Peyer's patch (tissue), 4 donors: ENCODE measurements at regions not wholly inside any gene's neighbourhood (a gene's known extent, or its start where the extent isn't known, plus 50 kb on each side); places are given as distances from the start of the nearest gene placed in this dataset.

Experiments
- DNase-seq, 3 donors: peaks; one replicate each; pipeline ENCODE4 v3.0.0-alpha.2; 2017 to 2019
- H3K27ac ChIP-seq, 4 donors: fragments of 200-600 bp; sonication (generic); one replicate each; pipeline ENCODE4 v1.5.1; 2016 to 2019
- H3K27me3 ChIP-seq, 2 donors: fragments of 200-600 bp; sonication (generic); one replicate each; pipeline ENCODE4 v1.5.1; 2019
- H3K36me3 ChIP-seq, 3 donors: fragments of 200-600 bp; sonication (generic); one replicate each; pipeline ENCODE4 v1.5.1; 2016 to 2019
- H3K4me1 ChIP-seq, 4 donors: fragments of 200-600 bp; sonication (generic); one replicate each; pipeline ENCODE4 v1.5.1; 2016 to 2019
- H3K4me3 ChIP-seq, 4 donors: fragments of 200-600 bp; sonication (generic); 1 replicate in 3 of 4; 2 replicates in 1 of 4; pipeline ENCODE4 v1.5.1; 2016 to 2019; ENCODE audit warnings: mild to moderate bottlenecking in 1 of 4
- H3K9me3 ChIP-seq, 4 donors: fragments of 200-600 bp; sonication (generic); one replicate each; pipeline ENCODE4 v1.5.1; 2016 to 2019; ENCODE audit warnings: mild to moderate bottlenecking in 1 of 4
- POLR2A ChIP-seq, 2 donors: fragments of 450-650 bp; IDR thresholded peaks; one replicate each; pipeline ENCODE4 v1.5.1; 2017; ENCODE audit warnings: antibody characterized with exemption in 2 of 2, mild to moderate bottlenecking in 2 of 2, moderate library complexity in 2 of 2
- TF ChIP-seq, protein P1 (sequence below), 6 experiments: fragments of 450-650 bp in 4 of 6; fragments of 200-600 bp in 2 of 6; sonication (generic) in 1 of 6; IDR thresholded peaks; one replicate each; pipeline ENCODE4 v1.5.1; 2017 to 2019; ENCODE audit warnings: antibody characterized with exemption in 6 of 6, mild to moderate bottlenecking in 3 of 6, moderate library complexity in 1 of 6

- H3K9me3 ChIP-seq: no peaks in the 10 kb centered on the region
- DNase-seq: no peak
These were observed 392.1 kb upstream of the NOX3 start for GRCh38 chr6:155847711-155848110.

DNA sequence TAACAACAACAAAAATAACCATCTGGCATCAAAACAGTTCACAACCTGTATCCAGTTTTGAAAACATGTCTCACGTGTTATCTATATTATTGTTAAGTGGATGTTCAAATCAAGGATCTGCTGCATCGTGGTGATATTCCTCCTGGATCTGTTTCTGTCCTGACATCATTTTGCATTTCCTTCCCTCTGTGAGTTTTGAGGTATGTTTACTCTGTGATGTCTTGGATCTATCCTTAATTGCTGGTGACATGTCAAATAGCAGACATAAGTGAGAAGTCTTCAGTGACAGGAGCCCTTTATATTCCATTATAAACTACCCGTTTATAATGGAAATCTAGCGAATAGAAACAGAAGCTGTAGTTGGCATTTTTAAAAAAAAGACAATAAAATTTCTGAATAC, 381.8 kb upstream of the NOX3 start:
- Histone ChIP-seq H3K27me3 (no peaks in the 10 kb centered on the region), H3K4me3 (no peak overlapping the region), H3K9me3 (no peaks in the 10 kb centered on the region), H3K36me3 (no peaks in the 10 kb centered on the region), H3K27ac (no peak overlapping the region), H3K4me1 (no peaks in the 10 kb centered on the region)
- no peak for DNase-seq
- TF ChIP-seq, protein P1, sequence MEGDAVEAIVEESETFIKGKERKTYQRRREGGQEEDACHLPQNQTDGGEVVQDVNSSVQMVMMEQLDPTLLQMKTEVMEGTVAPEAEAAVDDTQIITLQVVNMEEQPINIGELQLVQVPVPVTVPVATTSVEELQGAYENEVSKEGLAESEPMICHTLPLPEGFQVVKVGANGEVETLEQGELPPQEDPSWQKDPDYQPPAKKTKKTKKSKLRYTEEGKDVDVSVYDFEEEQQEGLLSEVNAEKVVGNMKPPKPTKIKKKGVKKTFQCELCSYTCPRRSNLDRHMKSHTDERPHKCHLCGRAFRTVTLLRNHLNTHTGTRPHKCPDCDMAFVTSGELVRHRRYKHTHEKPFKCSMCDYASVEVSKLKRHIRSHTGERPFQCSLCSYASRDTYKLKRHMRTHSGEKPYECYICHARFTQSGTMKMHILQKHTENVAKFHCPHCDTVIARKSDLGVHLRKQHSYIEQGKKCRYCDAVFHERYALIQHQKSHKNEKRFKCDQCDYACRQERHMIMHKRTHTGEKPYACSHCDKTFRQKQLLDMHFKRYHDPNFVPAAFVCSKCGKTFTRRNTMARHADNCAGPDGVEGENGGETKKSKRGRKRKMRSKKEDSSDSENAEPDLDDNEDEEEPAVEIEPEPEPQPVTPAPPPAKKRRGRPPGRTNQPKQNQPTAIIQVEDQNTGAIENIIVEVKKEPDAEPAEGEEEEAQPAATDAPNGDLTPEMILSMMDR (IDR thresholded peaks at IDR 0.05): no peak
- no peak for TF ChIP-seq POLR2A (IDR thresholded peaks at IDR 0.05)

More at GRCh38 chr6:155847711-155848110, 392.1 kb upstream of the NOX3 start:
- no peak for TF ChIP-seq POLR2A (IDR thresholded peaks at IDR 0.05)
- TF ChIP-seq, protein P1 (IDR thresholded peaks at IDR 0.05): no peak
- Histone ChIP-seq H3K27ac (no peak overlapping the region), H3K4me3 (no peak overlapping the region), H3K4me1 (no peaks in the 10 kb centered on the region), H3K27me3 (no peaks in the 10 kb centered on the region), H3K36me3 (no peaks in the 10 kb centered on the region)

GRCh38 chr6:155832596-155832995, 377.0 kb upstream of the NOX3 start:
- no peak for DNase-seq
- no peaks in the 10 kb centered on the region for H3K36me3 ChIP-seq
- H3K4me3 ChIP-seq: no peak overlapping the region
- H3K9me3 ChIP-seq: no peaks in the 10 kb centered on the region
- H3K4me1 ChIP-seq: no peaks in the 10 kb centered on the region
- H3K27ac ChIP-seq: no peak overlapping the region
- no peaks in the 10 kb centered on the region for H3K27me3 ChIP-seq
- TF ChIP-seq, protein P1 (IDR thresholded peaks at IDR 0.05): no peak
- no peak for TF ChIP-seq POLR2A (IDR thresholded peaks at IDR 0.05)

- H3K27ac ChIP-seq: no peak overlapping the region
- TF ChIP-seq POLR2A (IDR thresholded peaks at IDR 0.05): no peak
- TF ChIP-seq, protein P1 (IDR thresholded peaks at IDR 0.05): no peak
- no peak for DNase-seq
- no peaks in the 10 kb centered on the region for H3K36me3 ChIP-seq
- no peak overlapping the region for H3K4me3 ChIP-seq
- H3K9me3 ChIP-seq: no peaks in the 10 kb centered on the region
- no peaks in the 10 kb centered on the region for H3K27me3 ChIP-seq
- H3K4me1 ChIP-seq: no peaks in the 10 kb centered on the region
These were observed 374.9 kb upstream of the NOX3 start for GRCh38 chr6:155830531-155830930.

DNA sequence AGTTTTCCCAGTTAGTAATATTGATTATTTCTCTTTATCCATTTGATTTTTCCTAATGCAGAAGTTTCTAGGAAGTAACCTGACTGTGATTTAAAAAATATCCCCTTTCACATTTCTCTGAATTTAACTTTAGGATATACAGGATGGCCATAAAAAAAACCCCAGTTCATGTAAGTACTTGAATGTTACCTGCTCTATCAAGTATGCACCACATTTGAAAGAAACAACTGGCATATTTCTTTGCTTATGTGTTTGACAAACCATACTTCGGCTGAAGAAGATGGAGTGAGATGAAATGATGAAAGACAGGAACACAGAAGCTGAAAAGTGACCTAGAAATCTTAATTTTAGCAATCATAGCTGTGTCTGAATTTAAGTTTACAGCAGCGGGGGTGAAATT, 374.0 kb upstream of the NOX3 start:
- H3K4me3 ChIP-seq: no peak overlapping the region
- no peaks in the 10 kb centered on the region for H3K9me3 ChIP-seq
- DNase-seq: no peak
- H3K27ac ChIP-seq: no peak overlapping the region
- TF ChIP-seq, protein P1 (IDR thresholded peaks at IDR 0.05): no peak
- no peak for TF ChIP-seq POLR2A (IDR thresholded peaks at IDR 0.05)
- H3K36me3 ChIP-seq: no peaks in the 10 kb centered on the region
- H3K4me1 ChIP-seq: no peaks in the 10 kb centered on the region
- no peaks in the 10 kb centered on the region for H3K27me3 ChIP-seq

DNA sequence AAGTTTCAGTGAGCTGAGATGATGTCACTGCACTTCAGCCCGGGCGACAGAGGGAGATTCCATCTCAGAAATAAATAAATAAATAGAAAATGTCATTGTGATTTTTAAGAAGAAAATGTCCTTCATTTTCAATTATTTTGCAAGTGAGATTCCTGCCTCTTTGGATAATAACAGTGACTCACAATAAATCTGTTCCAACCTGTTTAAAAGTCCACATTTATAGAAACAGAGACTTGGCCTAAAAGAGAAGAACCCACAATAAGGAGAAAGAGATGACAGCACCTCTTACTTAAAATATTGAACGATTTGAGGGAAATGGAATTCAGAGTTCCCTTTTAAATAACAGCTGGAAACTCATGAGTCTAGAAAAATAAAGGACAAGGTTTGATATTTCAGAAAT, 373.4 kb upstream of the NOX3 start:
- Histone ChIP-seq H3K27ac (no peak overlapping the region), H3K9me3 (no peaks in the 10 kb centered on the region), H3K4me3 (no peak overlapping the region), H3K27me3 (no peaks in the 10 kb centered on the region), H3K4me1 (no peaks in the 10 kb centered on the region), H3K36me3 (no peaks in the 10 kb centered on the region)
- TF ChIP-seq, protein P1 (IDR thresholded peaks at IDR 0.05): no peak
- no peak for TF ChIP-seq POLR2A (IDR thresholded peaks at IDR 0.05)
- no peak for DNase-seq
